Tibial nerve (tissue), 4 donors: ENCODE measurements at regions not wholly inside any gene's neighbourhood (a gene's known extent, or its start where the extent isn't known, plus 50 kb on each side); places are given as distances from the start of the nearest gene placed in this dataset.

Source experiments
- EP300 ChIP-seq, 2 donors: sonication (generic); formaldehyde crosslinking; IDR thresholded peaks; one replicate each; pipeline ENCODE4 v1.6.1; 2017; ENCODE audit warnings: antibody characterized with exemption in 2 of 2, mild to moderate bottlenecking in 1 of 2
- TF ChIP-seq, protein P1 (sequence below), 5 experiments: fragments of 200-600 bp in 3 of 5; fragments of 450-650 bp in 2 of 5; sonication (generic) in 3 of 5; IDR thresholded peaks; one replicate each; pipeline ENCODE4 v1.5.1; 2016 to 2019; ENCODE audit warnings: antibody characterized with exemption in 5 of 5, mild to moderate bottlenecking in 3 of 5, moderate library complexity in 2 of 5

DNA sequence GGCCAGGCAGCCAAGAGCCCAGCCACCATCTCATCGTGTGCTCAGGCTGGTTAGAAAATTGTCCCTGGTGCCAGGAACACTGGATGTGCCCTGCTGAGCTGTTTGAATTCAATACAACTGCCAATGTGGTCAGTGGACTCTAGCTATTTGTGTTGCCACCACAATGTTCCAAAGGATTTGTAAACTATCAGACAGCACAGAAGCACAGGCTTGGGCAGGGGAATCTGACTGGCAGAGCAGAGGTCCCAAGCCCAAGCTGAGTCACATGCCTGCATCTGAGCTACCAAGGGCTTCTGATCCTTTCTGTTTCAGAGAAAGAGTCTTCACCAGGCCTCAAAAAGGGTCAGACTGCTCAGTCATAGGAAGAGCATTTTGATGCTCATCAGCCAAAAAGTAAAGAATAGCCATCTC lies 232.1 kb upstream of the SEMA3C start:
- TF ChIP-seq EP300 (IDR thresholded peaks at IDR 0.05), result no peak
- TF ChIP-seq, protein P1, sequence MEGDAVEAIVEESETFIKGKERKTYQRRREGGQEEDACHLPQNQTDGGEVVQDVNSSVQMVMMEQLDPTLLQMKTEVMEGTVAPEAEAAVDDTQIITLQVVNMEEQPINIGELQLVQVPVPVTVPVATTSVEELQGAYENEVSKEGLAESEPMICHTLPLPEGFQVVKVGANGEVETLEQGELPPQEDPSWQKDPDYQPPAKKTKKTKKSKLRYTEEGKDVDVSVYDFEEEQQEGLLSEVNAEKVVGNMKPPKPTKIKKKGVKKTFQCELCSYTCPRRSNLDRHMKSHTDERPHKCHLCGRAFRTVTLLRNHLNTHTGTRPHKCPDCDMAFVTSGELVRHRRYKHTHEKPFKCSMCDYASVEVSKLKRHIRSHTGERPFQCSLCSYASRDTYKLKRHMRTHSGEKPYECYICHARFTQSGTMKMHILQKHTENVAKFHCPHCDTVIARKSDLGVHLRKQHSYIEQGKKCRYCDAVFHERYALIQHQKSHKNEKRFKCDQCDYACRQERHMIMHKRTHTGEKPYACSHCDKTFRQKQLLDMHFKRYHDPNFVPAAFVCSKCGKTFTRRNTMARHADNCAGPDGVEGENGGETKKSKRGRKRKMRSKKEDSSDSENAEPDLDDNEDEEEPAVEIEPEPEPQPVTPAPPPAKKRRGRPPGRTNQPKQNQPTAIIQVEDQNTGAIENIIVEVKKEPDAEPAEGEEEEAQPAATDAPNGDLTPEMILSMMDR (IDR thresholded peaks at IDR 0.05), result no peak
